Sigmoid colon (tissue), 3 donors: ENCODE measurements at regions not wholly inside any gene's neighbourhood (a gene's known extent, or its start where the extent isn't known, plus 50 kb on each side); places are given as distances from the start of the nearest gene placed in this dataset.

Experiments
- POLR2A ChIP-seq, 2 donors: fragments of 450-650 bp; IDR thresholded peaks; one replicate each; pipeline ENCODE4 v1.6.1; 2016; ENCODE audit warnings: antibody characterized with exemption in 2 of 2, mild to moderate bottlenecking in 2 of 2, moderate library complexity in 2 of 2
- TF ChIP-seq, protein P1 (sequence below), 4 experiments: fragments of 450-650 bp in 3 of 4; fragments of 200-600 bp in 1 of 4; IDR thresholded peaks; one replicate each; pipeline ENCODE4 v1.5.1; 2016 to 2019; ENCODE audit warnings: antibody characterized with exemption in 4 of 4, mild to moderate bottlenecking in 3 of 4, moderate library complexity in 2 of 4

DNA sequence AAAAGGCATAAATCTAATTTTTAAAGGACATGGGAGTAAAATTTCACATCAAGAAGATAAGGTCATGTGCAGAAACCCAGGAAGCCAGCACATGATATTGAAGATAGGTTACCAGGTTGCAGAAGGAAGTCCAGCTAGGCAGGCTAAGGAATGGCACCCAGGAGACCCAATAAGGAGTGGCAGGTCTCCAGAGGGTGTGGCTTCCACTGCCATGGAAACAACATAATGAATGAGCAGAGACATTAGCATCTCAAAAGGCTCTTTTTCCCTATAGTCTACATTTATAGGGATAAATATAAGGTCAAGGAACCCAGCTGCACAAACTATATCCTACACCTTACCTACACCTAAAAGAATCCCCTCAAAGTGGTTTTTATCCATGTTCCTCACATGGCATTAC is 275.9 kb downstream of the RPS29 start:
- no peak for TF ChIP-seq POLR2A (IDR thresholded peaks at IDR 0.05)
- TF ChIP-seq, protein P1, sequence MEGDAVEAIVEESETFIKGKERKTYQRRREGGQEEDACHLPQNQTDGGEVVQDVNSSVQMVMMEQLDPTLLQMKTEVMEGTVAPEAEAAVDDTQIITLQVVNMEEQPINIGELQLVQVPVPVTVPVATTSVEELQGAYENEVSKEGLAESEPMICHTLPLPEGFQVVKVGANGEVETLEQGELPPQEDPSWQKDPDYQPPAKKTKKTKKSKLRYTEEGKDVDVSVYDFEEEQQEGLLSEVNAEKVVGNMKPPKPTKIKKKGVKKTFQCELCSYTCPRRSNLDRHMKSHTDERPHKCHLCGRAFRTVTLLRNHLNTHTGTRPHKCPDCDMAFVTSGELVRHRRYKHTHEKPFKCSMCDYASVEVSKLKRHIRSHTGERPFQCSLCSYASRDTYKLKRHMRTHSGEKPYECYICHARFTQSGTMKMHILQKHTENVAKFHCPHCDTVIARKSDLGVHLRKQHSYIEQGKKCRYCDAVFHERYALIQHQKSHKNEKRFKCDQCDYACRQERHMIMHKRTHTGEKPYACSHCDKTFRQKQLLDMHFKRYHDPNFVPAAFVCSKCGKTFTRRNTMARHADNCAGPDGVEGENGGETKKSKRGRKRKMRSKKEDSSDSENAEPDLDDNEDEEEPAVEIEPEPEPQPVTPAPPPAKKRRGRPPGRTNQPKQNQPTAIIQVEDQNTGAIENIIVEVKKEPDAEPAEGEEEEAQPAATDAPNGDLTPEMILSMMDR (IDR thresholded peaks at IDR 0.05): no peak
